ENCODE measurements at regions not wholly inside any gene's neighbourhood (a gene's known extent, or its start where the extent isn't known, plus 50 kb on each side); places are given as distances from the start of the nearest gene placed in this dataset.

DNA sequence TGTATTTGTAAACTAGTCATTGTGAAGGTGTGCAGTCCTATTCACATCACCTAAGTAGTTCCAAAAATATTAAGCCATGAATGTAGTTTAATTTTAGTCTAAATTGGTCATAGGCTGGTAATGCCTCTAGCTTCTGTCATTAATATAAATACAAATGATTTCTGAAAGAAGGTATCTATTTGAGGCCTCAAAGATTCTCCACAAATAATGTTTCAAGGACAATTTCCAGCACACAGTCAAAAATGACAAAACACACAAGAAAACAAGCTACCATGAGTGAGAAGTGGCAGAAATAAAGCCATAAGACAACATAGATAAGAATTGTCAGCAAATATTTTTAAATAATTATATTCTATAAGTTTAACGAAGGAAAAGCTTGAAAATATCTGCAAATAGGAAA, 66.7 kb upstream of the PDK4 start:
- no peak for DNase-seq

DNA sequence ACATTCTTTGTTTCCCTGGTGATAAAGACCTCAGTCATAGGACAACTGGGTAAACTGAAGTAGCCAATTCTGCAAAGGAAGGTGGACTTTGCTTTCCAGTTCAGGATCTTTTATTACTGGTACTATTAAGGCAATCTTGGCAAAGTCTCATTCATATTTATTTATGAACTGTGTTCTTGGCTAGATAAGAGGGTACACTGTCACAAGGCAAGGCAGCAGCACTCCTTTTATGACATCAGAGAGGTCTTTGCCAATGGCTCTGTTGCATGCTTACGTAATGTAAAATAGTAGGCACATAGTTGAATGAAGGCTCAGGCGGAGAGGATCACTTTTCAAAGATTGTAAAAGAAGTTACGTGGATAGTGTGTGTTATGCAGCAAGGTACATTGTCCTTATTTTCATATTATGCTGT, 63.7 kb upstream of the PDK4 start:
- no peak for DNase-seq

DNA sequence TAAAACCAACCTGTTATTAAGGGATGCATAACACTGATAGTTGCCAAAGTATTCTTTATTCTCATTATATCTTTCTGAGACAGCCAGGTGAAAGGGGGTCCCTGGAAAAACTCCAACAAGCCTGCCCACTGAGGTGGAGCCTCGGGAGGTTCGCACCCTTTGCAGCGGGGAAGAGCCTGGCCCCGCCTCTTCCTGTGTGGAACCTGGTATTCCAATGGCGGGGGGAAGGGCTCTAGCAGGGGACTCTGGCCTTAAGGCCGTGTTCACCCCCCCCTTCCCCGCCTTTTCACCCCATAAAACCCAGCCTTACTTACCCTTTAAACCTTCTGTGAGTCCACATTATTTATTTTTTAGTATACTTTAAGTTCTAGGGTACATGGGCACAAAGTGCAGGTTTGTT, 62.4 kb upstream of the PDK4 start:
- DNase-seq: no peak

DNA sequence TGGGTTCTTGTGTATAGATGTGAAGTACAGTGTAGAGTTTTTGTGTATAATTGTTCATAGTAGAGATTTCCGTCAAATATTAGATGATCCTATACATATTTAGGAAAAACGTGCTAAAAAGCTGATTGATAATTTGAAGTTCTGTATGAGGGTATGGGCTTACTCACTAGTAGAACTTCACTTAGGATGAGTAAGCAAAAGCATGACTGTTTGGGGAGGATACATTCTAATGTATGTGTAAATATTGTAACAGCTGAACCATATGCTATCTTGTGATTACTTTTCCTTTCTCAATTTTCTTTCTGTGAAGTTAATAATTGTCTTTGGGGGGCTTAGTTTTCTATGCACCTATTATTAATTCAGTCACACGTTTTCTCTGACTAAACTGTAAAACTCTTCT, 53.2 kb upstream of the PDK4 start:
- no peak for DNase-seq

DNA sequence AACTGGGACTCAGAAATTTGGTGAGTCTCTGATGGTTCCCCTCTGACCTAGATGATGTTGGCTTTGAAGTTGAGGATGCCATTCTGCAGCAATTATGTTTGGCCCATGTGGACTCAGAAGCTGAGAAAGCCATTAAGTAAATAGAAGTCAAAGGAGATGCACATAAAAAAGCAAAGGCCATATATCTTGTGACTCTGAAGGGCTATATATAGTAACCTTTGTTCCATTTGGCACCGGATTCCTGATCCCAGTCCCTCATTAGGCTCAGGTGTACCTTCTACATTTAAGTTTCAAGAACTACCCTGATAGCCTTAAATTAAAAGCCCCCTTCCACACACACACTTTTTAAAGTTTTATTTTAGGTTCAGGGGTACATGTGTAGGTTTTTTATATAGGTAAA, 50.0 kb upstream of the PDK4 start:
- DNase-seq: no peak
